ENCODE measurements at regions not wholly inside any gene's neighbourhood (a gene's known extent, or its start where the extent isn't known, plus 50 kb on each side); places are given as distances from the start of the nearest gene placed in this dataset.

DNA sequence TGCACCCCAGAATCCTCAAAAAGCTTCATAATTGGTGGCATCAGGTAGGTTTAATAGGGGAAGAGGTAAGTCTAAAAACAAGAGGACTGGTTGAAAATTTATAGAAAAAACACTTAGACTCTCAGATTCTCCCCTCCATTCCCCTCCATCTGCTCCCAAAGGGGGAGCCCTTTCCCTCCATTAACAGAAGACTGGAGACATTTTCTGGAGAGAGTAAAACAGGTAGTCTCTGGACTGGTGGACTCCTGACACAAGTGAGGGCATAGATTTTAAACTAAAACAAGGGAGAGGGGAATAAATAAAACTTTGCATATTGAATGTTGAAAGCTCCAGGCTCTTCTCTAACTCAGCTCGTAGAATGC, 54.0 kb upstream of the IPO9 start:
- TF ChIP-seq ZFX (IDR thresholded peaks at IDR 0.05) (no peak), CTCF (conservative IDR thresholded peaks at IDR 0.05) (no peak)
- peak overlapping the region; percentile 75; the same call in 1 of the 2 replicates for H3K27ac ChIP-seq

DNA sequence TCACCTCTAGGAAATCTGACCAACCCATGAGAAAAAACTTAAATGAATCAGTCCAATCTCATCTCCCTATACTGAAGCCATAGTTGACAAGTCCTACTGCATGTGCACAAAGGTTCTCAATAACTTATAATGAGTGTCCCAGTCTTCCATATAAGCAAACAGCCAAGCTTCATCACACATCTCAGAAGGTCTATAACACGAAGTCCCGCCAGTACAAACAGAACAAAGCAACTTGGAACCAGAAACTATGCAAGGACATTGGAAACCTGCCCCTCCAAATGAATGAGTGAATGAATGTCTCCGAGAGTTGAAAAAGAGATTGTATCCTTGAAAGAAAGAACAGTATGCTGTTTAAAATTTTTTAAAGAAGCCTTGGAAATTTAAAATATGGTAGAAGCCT, 53.6 kb upstream of the IPO9 start:
- TF ChIP-seq ZFX (IDR thresholded peaks at IDR 0.05) (no peak), CTCF (conservative IDR thresholded peaks at IDR 0.05) (no peak; the same call in 1 of the 2 replicates)

GRCh38 chr1:201778279-201779065, 50.5 kb upstream of the IPO9 start:
- TF ChIP-seq CTCF (conservative IDR thresholded peaks at IDR 0.05): no peak
- no peak for TF ChIP-seq ZFX (IDR thresholded peaks at IDR 0.05)
- no peak overlapping the region; the same call in 1 of the 2 replicates for H3K27ac ChIP-seq

More for the DNA sequence above, 53.6 kb upstream of the IPO9 start:
- peak overlapping the region; percentile 75 for H3K27ac ChIP-seq

Data from C4-2B (cell line).